ENCODE measurements at regions not wholly inside any gene's neighbourhood (a gene's known extent, or its start where the extent isn't known, plus 50 kb on each side); places are given as distances from the start of the nearest gene placed in this dataset.

- WGBS, 2 donors, result 72 to 76% methylated on average over 3 of the region's 3 CpGs
- Histone ChIP-seq H3K4me1 (peaks cover 0 to 5% (median 2%) of the 10 kb centered on the region in 4 donors), H3K27ac (no peak overlapping the region), H3K36me3 (no peaks in the 10 kb centered on the region), H3K27me3 (no peaks in the 10 kb centered on the region), H3K9me3 (no peaks in the 10 kb centered on the region), H3K4me3 (no peak overlapping the region)
- DNase-seq, result no peak
- no peak for ATAC-seq (ENCODE audit: low FRiP score in 2 of 2)
- TF ChIP-seq POLR2A (IDR thresholded peaks at IDR 0.05) (no peak), EP300 (IDR thresholded peaks at IDR 0.05) (no peak), CTCF (IDR thresholded peaks at IDR 0.05) (no peak), POLR2AphosphoS5 (IDR thresholded peaks at IDR 0.05) (no peak)
Measured at GRCh38 chr7:17205910-17206309, 92.5 kb upstream of the AHR start.

GRCh38 chr7:17206349-17206905, 92.0 kb upstream of the AHR start:
- Histone ChIP-seq H3K4me3 (no peak overlapping the region), H3K27ac (no peak overlapping the region), H3K4me1 (peaks cover 0 to 5% (median 2%) of the 10 kb centered on the region in 4 donors), H3K27me3 (no peaks in the 10 kb centered on the region), H3K36me3 (no peaks in the 10 kb centered on the region), H3K9me3 (no peaks in the 10 kb centered on the region)
- TF ChIP-seq CTCF (IDR thresholded peaks at IDR 0.05) (no peak), POLR2A (IDR thresholded peaks at IDR 0.05) (no peak), EP300 (IDR thresholded peaks at IDR 0.05) (no peak), POLR2AphosphoS5 (IDR thresholded peaks at IDR 0.05) (no peak)
- WGBS, 2 donors, result 87 to 91% methylated on average over 3 of the region's 3 CpGs
- ATAC-seq (ENCODE audit: low FRiP score in 2 of 2) (no peak), DNase-seq (no peak)

- ATAC-seq (ENCODE audit: low FRiP score in 2 of 2) (no peak), DNase-seq (no peak)
- Histone ChIP-seq H3K9me3 (no peaks in the 10 kb centered on the region), H3K4me1 (peaks cover 0 to 5% (median 2%) of the 10 kb centered on the region in 4 donors), H3K4me3 (no peak overlapping the region), H3K27me3 (no peaks in the 10 kb centered on the region), H3K27ac (no peak overlapping the region), H3K36me3 (no peaks in the 10 kb centered on the region)
- TF ChIP-seq POLR2AphosphoS5 (IDR thresholded peaks at IDR 0.05) (no peak), CTCF (IDR thresholded peaks at IDR 0.05) (no peak), EP300 (IDR thresholded peaks at IDR 0.05) (no peak), POLR2A (IDR thresholded peaks at IDR 0.05) (no peak)
- WGBS, 2 donors, result 60 to 70% methylated on average over 1 of the region's 1 CpG
Measured at GRCh38 chr7:17207220-17207619, 91.2 kb upstream of the AHR start.

GRCh38 chr7:17209101-17209500, 89.4 kb upstream of the AHR start:
- Histone ChIP-seq H3K4me1 (peaks cover 0 to 5% (median 2%) of the 10 kb centered on the region in 4 donors), H3K27me3 (no peaks in the 10 kb centered on the region), H3K36me3 (no peaks in the 10 kb centered on the region), H3K4me3 (no peak overlapping the region), H3K9me3 (no peaks in the 10 kb centered on the region), H3K27ac (no peak overlapping the region)
- no peak for TF ChIP-seq POLR2AphosphoS5 (IDR thresholded peaks at IDR 0.05)
- TF ChIP-seq EP300 (IDR thresholded peaks at IDR 0.05), result no peak
- TF ChIP-seq CTCF (IDR thresholded peaks at IDR 0.05), result no peak
- TF ChIP-seq POLR2A (IDR thresholded peaks at IDR 0.05), result no peak
- ATAC-seq (ENCODE audit: low FRiP score in 2 of 2) (no peak), DNase-seq (no peak)
- WGBS, 2 donors, result 79 to 95% methylated on average over 3 of the region's 3 CpGs

GRCh38 chr7:17211307-17211836, 87.1 kb upstream of the AHR start:
- peaks cover 0 to 5% (median 2%) of the 10 kb centered on the region in 4 donors for H3K4me1 ChIP-seq
- no peaks in the 10 kb centered on the region for H3K27me3 ChIP-seq
- 98 to 100% methylated on average over 1 of the region's 1 CpG for WGBS, 2 donors
- H3K36me3 ChIP-seq, result no peaks in the 10 kb centered on the region
- ATAC-seq (ENCODE audit: low FRiP score in 2 of 2), result no peak
- no peak for DNase-seq
- H3K27ac ChIP-seq, result no peak overlapping the region
- no peak overlapping the region for H3K4me3 ChIP-seq
- H3K9me3 ChIP-seq, result no peaks in the 10 kb centered on the region
- no peak for TF ChIP-seq EP300 (IDR thresholded peaks at IDR 0.05)
- no peak for TF ChIP-seq CTCF (IDR thresholded peaks at IDR 0.05)
- no peak for TF ChIP-seq POLR2A (IDR thresholded peaks at IDR 0.05)
- TF ChIP-seq POLR2AphosphoS5 (IDR thresholded peaks at IDR 0.05), result no peak
